Kidney (tissue), 13 donors: ENCODE measurements at regions not wholly inside any gene's neighbourhood (a gene's known extent, or its start where the extent isn't known, plus 50 kb on each side); places are given as distances from the start of the nearest gene placed in this dataset.

Experiments
- DNase-seq, 5 donors: peaks; one replicate each; pipeline ENCODE4 v3.0.0-alpha.2; 2013 to 2020
- FAIRE-seq: peaks from 2 replicates; lab custom pipeline; 2012; peaks lifted over from hg19 to GRCh38; lab: Jason Lieb, UNC
- H3K27ac ChIP-seq, 2 donors: one replicate each; pipeline ENCODE4 v1.7.0; 2013; ENCODE audit warnings: low read depth in 2 of 2, low read length in 2 of 2, inconsistent platforms in 1 of 2
- H3K27me3 ChIP-seq: one replicate; pipeline ENCODE4 v1.7.1; 2013; ENCODE audit warnings: low read length, inconsistent platforms; ENCODE audit not compliant: control insufficient read depth, insufficient read depth
- H3K36me3 ChIP-seq, 3 donors: one replicate each; pipeline versions ENCODE4 v1.7.0 to v1.7.1; 2013; ENCODE audit warnings: low read length in 3 of 3, control low read depth in 1 of 3, inconsistent platforms in 1 of 3; ENCODE audit not compliant: insufficient read depth in 3 of 3, control insufficient read depth in 2 of 3
- H3K4me1 ChIP-seq, 3 donors: one replicate each; pipeline versions ENCODE4 v1.7.0 to v1.7.1; 2013; ENCODE audit warnings: low read length in 3 of 3, inconsistent platforms in 1 of 3, low read depth in 1 of 3; ENCODE audit not compliant: control insufficient read depth in 2 of 3, insufficient read depth in 2 of 3
- H3K4me3 ChIP-seq, 3 donors: one replicate each; pipeline versions ENCODE4 v1.7.0 to v1.8.1; 2013; ENCODE audit warnings: low read length in 3 of 3, control low read depth in 1 of 3, inconsistent platforms in 1 of 3
- H3K9ac ChIP-seq, 3 donors: one replicate each; pipeline versions ENCODE4 v1.7.0 to v1.7.1; 2013; ENCODE audit warnings: low read length in 3 of 3, control low read depth in 1 of 3, inconsistent platforms in 1 of 3
- H3K9me3 ChIP-seq, 3 donors: one replicate each; pipeline versions ENCODE4 v1.7.0 to v1.7.1; 2013; ENCODE audit warnings: low read length in 3 of 3, control low read depth in 1 of 3, inconsistent platforms in 1 of 3; ENCODE audit not compliant: control insufficient read depth in 2 of 3, insufficient read depth in 1 of 3
- intact Hi-C: fragments of 100-400 bp; cut with DNase I; formaldehyde crosslinking; loops from one replicate; pipeline ENCODE4 v1.11.1; 2022
- TF ChIP-seq, protein P1 (sequence below): IDR thresholded peaks from 3 replicates; pipeline ENCODE4 v1.5.1; 2012; ENCODE audit warnings: mild to moderate bottlenecking, moderate library complexity, borderline replicate concordance; ENCODE audit not compliant: insufficient read depth; ENCODE audit errors: extremely low read depth
- donor health status: control.
- donor health status: control.
- donor health status: control.
- donor health status: control.
- donor health status: control.
- donor health status: DM: yes; HTN: yes; CAD: no.
- donor health status: Normal renal cell carcinoma (clear cell type).

DNA sequence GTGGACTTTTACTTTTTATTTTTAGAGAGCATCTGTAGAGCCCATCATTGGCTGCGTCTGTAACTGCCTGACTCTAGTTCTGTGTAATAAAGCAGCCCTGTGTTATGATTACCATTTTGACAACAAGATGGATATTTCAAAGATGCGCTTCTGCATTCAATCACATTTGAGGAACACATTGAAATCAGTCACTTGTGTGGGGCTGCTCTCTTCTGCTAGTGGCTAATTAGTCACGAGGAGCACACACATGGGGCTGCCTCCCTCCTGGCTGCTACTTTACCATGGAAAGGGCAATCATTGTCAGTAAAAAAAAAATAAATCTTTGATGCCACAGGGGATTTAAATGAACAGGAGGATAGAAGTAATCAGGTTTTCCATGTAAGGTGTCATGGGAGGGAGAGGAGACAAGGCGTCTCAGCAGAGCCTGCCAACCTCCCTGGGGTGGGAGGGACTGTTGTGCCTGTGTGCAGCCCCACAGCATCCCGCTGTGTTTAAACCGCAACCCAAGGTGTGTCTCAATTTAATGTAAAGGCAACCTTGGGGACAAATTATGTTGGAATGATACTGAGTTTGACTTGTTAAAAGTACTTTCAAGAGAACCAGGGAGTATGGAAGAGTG lies 205.2 kb upstream of the COBL start:
- intact Hi-C loops = no loop called here

DNA sequence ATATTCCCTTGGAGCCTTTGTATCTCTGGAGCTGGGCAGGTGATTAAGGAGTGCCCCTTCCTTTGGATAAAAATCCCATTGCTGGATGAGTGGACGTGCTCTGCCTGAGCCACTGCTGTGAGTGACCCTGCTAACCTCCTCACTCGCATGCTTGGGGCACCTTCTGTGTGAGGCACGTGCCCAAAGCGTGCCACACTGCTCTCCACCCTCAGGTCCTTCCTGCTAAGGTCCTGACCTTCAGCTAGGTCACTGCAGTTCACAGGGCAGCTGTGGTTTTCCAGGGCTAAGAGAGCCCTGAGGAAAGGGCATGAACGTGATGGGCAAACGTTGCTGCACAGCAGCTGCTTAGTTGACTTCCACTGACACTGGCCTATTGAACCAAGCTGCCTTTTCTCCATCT lies 204.4 kb upstream of the COBL start:
- Histone ChIP-seq H3K27ac (no peak overlapping the region), H3K9me3 (no peaks in the 10 kb centered on the region), H3K36me3 (no peaks in the 10 kb centered on the region), H3K9ac (no peak overlapping the region), H3K4me3 (no peak overlapping the region), H3K4me1 (no peaks in the 10 kb centered on the region), H3K27me3 (no peaks in the 10 kb centered on the region)
- intact Hi-C loops = no loop called here
- FAIRE-seq (no peak), DNase-seq (no peak)
- TF ChIP-seq, protein P1, sequence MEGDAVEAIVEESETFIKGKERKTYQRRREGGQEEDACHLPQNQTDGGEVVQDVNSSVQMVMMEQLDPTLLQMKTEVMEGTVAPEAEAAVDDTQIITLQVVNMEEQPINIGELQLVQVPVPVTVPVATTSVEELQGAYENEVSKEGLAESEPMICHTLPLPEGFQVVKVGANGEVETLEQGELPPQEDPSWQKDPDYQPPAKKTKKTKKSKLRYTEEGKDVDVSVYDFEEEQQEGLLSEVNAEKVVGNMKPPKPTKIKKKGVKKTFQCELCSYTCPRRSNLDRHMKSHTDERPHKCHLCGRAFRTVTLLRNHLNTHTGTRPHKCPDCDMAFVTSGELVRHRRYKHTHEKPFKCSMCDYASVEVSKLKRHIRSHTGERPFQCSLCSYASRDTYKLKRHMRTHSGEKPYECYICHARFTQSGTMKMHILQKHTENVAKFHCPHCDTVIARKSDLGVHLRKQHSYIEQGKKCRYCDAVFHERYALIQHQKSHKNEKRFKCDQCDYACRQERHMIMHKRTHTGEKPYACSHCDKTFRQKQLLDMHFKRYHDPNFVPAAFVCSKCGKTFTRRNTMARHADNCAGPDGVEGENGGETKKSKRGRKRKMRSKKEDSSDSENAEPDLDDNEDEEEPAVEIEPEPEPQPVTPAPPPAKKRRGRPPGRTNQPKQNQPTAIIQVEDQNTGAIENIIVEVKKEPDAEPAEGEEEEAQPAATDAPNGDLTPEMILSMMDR = no peak

More for the DNA sequence above, 205.2 kb upstream of the COBL start:
- Histone ChIP-seq H3K36me3 (no peaks in the 10 kb centered on the region), H3K9ac (no peak overlapping the region), H3K27ac (no peak overlapping the region), H3K9me3 (no peaks in the 10 kb centered on the region), H3K27me3 (no peaks in the 10 kb centered on the region), H3K4me3 (no peak overlapping the region), H3K4me1 (no peaks in the 10 kb centered on the region)
- no peak for DNase-seq
- TF ChIP-seq, protein P1 = no peak
- FAIRE-seq = no peak

DNA sequence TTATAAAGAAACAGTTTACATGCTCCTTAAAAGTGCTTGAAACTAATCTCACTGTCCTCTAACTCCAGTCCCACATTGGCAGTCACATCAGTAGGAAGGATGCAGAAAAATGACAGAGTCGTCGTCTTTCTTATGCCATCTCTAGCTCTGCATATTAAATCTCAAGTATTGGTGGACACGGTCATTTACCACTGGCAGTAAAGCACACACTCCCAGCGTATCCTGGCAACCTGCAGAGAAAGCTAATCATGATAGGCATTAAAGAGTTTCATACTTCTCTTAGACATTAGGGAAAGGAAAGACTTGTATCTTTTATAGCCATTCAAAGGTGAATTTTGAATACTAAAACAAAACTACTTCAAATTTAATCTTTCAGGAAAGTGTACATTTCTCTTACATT lies 202.0 kb upstream of the COBL start:
- no peaks in the 10 kb centered on the region for H3K27me3 ChIP-seq
- intact Hi-C loops = no loop called here

More for the DNA sequence above, 202.0 kb upstream of the COBL start:
- TF ChIP-seq, protein P1 = no peak
- H3K36me3 ChIP-seq = no peaks in the 10 kb centered on the region
- H3K27ac ChIP-seq = no peak overlapping the region
- DNase-seq (no peak), FAIRE-seq (no peak)
- H3K9me3 ChIP-seq = peaks cover 0 to 3% (median 0%) of the 10 kb centered on the region in 3 donors
- no peak overlapping the region for H3K9ac ChIP-seq
- H3K4me3 ChIP-seq = no peak overlapping the region
- no peaks in the 10 kb centered on the region for H3K4me1 ChIP-seq
